Frontal cortex (tissue), 3 donors: ENCODE measurements at regions not wholly inside any gene's neighbourhood (a gene's known extent, or its start where the extent isn't known, plus 50 kb on each side); places are given as distances from the start of the nearest gene placed in this dataset.
"Not testable (repeated sequence)": the region's sequence is repeated elsewhere in the genome, so short reads cannot be mapped to it uniquely, and the experiment has no call there.

ENCODE experiments used
- DNase-seq, 2 donors: peaks; one replicate each; pipeline ENCODE4 v3.0.0; 2012; ENCODE audit warnings: low spot score in 2 of 2
- FAIRE-seq: peaks from 2 replicates; lab custom pipeline; 2012; peaks lifted over from hg19 to GRCh38; lab: Jason Lieb, UNC
- donor health status: control.
- donor health status: control.
- donor health status: control.

DNA sequence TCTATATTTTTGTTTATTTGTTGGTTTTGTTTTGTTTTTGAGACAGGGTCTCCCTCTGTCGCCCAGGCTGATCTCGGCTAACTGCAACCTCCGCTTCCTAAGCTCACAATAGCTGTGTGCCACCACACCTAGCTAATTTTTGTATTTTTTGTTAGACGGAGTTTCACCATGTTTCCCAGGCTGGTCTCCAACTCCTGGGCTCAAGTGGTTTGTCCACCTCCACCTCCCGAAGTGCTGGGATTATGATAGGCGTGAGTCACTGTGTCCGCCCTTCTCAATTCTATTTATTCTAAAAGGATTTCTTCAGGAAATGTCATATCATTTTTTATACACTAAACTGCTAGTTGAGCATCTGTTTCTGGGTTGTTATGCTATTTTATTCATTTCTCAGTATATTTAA lies 1206.0 kb downstream of the OLFM4 start:
- no peak for DNase-seq

DNA sequence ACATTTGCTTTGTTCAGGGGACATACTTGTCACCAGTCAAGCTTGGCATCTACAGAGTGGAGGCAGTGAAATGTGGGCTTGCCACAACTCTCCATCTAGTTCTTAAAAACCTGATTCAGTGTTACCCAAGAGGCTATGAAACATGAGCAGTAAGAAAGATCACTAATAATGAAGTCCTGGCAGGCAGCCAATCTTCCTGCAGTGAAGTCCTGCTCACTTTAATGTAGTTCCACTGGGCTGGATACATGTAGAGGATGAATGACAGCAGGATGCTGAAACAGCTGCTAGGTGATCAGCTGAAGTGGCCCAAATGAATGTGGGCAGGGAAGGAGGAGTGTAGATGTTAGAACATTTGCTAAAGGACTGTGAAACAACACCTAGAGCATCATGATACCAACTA lies 1213.1 kb downstream of the OLFM4 start:
- no peak for DNase-seq
- FAIRE-seq, result no peak

More for the DNA sequence above, 1206.0 kb downstream of the OLFM4 start:
- no peak for FAIRE-seq

DNA sequence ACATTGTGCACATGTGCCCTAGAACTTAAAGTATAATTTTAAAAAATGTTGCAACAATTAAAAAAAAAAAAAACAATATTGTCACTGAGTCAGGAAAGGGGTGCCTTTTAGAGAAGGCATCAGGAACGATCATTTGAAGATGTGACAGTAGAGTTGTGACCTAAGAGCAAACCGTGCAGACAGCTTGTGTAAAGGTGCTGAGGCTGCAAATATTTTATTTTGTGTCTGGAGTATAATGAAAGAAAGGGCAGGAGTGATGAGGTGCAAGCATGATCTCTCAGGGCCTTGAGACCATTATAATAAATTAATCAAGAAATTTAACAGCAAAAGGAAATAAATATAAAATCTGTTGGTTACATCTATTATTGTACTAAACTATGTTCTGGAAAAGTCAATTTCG lies 1219.7 kb downstream of the OLFM4 start:
- DNase-seq (no peak), FAIRE-seq (no peak)

DNA sequence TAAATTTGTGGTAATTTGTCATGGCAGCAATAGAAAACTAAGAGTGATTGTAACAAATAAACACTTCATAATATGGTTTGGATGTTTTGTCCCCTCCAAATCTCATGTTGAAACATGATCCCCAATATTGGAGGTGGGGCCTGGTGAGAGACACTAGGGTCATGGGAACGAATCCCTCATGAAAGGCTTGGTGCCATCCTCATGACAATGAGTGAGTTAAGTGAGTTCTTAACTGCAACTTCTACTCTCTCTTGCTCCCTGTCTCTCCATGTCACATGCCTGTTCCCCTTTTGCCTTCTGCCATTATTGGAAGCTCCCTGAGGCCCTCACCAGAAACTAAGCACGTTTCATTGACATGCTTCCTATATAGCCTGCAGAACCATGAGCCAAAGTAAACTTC lies 1233.2 kb downstream of the OLFM4 start:
- no peak for DNase-seq
- FAIRE-seq, result no peak

DNA sequence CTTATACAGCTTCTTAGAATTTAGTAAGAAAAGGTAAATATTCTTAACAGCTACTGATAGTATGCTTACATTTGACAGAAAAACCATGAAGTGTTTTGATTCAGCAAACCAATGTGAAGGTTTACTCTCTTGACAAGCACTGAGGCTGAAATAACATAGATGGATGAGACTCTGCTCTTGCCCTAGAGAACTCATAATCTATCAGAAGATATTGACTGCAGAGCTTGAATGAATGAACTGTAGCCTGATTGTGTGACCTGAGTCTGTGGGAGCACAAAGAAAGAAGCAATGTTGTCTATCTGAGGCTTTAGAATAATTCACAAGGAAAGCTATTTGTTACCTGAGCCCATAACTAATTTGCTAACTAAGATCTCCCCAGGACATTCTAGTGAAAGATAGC lies 1235.3 kb downstream of the OLFM4 start:
- no peak for FAIRE-seq
- DNase-seq, result no peak

DNA sequence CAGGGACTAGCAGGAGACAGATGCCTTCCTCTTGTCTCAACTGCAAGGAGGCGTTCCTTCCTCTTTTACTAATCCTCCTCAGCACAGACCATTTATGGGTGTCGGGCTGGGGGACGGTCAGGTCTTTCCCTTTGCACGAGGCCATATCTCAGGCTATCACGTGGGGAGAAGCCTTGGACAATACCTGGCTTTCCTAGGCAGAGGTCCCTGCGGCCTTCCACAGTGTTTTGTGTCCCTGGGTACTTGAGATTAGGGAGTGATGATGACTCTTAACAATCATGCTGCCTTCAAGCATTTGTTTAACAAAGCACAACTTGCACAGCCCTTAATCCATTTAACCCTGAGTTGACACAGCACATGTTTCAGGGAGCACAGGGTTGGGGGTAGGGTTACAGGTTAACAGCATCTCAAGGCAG lies 1238.6 kb downstream of the OLFM4 start:
- FAIRE-seq, DNase-seq: not testable (repeated sequence)

DNA sequence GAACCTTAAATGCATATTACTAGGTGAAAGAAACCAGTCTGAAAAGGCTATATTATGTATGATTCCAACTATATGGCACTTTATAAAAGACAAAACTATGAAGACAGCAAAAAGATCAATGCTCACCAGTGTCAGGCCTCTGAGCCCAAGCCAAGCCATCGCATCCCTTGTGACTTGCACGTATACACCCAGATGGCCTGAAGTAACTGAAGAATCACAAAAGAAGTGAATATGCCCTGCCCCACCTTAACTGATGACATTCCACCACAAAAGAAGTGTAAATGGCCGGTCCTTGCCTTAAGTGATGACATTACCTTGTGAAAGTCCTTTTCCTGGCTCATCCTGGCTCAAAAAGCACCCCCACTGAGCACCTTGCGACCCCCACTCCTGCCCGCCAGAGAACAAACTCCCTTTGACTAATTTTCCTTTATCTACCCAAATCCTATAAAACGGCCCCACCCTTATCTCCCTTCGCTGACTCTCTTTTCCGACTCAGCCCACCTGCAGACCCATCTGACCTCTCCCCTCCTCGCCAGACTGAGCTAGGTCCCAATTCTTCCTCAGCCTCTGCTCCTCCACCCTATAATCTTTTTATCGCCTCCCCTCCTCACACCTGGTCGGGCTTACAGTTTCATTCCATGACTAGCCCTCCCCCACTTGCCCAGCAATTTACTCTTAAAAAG lies 1239.5 kb downstream of the OLFM4 start:
- DNase-seq, FAIRE-seq: not testable (repeated sequence)

DNA sequence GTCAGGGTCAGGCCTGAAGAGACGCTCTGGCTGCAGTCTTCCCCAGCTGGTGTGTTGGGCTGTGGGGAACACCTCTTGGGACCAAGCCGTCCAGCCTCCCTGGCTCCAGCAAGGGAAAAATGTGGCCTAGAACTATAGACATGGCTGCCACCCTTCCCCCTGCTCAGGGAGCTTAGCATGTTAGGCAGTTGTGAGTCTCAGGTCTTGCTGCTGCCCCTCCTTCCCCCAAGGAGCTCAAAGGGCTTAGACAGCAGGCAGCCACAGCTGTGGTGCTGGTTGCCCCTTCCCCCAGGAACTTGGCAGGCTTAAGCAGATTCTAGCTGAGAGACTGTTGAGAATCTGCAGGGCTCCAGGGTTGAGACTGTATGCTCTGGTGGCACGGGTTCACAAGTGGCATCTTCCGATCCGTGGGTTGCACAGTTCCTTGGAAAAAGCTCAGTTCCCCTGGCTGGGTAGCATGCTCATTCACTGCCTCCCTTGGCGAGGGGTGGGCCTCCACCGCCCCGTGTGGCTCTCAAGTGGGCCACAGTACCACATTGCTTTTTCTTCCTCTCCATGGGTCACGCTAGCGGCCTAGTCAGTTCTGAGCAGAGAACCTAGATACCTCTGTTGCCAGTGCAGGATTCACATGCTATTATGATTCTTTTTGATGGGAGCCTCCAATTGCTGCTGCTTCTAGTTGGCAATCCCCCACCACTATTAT lies 1258.6 kb downstream of the OLFM4 start:
- FAIRE-seq, result no peak
- no peak for DNase-seq

DNA sequence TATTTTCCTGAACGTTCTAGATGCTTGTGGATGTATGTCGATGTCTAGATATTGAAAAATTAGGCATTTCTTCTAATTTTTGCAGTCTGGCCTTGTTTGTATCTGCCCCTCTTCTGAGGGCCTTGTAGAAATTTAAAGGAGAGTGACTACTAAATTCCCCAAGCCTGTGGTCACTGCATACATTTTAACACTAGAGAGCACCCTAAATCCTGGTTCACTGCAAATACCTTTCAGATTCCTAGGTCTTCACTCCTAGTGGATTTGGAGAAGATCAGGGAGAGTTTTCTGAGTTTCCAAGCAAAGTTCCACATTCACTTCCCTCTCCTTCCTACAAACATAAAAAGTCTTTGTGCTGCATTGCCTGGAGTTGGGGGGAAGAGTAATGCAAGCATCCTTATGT lies 1272.5 kb downstream of the OLFM4 start:
- DNase-seq (no peak), FAIRE-seq (no peak)

DNA sequence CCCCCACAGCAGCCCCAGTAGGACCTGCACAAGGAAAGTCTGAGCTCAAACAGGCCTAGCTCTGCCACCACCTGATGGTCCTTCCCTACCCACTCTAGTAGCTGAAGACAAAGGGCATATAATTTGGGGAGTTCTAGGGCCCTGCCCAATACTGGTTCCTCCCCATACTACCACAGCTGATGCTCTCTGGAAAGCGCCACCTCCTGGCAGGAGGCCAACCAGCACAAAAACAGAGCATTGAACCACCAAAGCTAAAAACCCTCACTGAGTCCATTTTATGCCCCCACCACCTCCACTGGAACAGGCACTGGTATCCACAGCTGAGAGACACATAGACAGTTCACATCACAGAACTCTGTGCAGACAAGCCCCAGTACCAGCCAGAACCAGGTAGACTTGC lies 1276.8 kb downstream of the OLFM4 start:
- FAIRE-seq, result no peak
- DNase-seq, result no peak

DNA sequence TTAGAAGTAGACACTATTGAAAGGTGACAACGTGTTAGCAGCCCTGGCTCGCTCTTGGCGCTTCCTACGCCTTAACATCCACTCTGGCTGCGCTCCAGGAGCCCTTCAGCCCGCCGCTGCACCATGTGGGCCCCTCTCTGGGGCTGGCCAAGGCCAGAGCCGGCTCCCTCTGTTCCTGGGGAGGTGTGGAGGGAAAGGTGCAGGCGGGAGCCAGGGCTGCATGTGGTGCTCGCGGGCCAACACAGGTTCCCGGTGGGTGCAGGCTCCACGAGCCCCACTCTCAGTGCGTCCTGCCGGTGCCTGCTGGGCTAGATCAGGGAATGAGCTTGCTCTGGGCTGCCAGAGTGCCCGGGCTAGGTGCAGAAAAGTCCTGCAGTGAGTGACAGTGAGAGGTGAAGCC lies 1284.3 kb downstream of the OLFM4 start:
- FAIRE-seq (no peak), DNase-seq (no peak)

DNA sequence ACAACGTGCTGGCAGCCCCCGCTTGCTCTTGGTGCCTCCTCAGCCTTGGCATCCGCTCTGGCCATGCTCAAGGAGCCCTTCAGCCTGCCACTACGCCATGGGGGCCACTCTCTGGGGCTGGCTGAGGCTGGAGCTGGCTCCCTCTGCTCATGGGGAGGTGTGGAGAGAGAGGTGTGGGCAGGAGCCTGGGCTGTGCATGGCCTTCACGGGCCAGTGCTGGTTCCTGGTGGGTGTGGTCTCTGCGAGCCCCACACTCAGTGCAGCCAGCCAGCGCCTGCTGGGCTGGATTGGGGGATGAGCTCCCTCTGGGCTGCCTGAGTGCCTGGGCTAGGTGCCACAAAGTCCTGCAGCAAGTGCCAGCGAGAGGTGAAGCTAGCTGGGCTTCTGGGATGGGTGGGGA lies 1289.1 kb downstream of the OLFM4 start:
- FAIRE-seq, result no peak
- no peak for DNase-seq

DNA sequence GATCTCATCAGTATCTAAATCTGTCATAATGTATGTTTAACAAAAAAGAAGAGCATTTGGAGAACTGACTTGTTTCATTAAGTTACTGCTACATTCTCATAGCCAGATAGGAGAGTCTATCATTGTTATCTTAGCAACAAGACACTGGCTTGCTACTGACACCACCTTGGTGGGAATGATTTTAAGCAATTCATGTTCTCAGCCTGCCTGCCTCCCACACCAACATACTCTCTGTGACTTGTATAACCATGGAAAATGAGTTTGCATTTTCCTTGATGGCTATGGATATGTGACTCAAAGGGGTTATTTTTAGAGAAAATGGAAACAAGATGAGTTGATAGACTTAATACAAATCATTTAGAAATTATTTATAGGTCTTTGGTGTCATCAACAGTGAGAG lies 1308.9 kb downstream of the OLFM4 start:
- FAIRE-seq, result no peak
- no peak for DNase-seq

DNA sequence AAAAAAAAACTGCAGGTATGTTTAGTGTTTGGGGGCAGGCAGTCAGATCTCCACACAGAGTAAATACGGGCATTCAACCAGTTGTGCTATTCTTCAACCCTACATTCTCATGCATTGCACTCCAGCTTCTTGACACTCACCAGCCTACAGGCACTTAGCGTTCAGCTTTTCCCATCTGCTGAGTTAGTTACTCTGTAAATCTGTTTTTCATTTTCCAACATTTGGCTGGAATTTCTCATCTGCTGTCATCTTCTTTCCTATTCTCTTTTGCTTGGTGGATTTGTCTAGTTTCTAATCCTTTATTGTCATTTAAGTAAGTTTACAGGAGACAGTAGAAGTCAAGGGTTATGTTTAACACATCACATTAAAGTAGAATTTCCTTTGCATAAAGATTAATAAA lies 1318.9 kb downstream of the OLFM4 start:
- FAIRE-seq (no peak), DNase-seq (no peak)

DNA sequence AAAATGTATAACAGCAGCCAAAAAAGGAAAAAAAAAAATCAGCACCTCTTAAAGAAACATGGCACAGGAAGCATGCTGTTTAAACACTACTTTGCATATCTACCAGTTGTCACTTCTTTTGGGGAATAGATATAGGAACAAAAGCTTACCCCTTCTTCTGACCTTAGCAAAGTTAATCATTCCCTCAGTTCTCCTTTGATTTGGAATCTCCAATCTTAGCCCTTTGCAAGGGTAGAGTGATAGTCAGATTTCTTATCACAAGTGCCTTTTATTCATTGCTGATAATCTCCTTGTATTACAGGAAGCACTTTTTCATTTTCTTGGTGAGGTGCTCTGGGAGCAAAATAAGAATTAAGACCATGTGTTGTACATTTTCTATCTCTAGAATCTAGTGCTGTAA lies 1327.6 kb downstream of the OLFM4 start:
- DNase-seq (no peak), FAIRE-seq (no peak)

DNA sequence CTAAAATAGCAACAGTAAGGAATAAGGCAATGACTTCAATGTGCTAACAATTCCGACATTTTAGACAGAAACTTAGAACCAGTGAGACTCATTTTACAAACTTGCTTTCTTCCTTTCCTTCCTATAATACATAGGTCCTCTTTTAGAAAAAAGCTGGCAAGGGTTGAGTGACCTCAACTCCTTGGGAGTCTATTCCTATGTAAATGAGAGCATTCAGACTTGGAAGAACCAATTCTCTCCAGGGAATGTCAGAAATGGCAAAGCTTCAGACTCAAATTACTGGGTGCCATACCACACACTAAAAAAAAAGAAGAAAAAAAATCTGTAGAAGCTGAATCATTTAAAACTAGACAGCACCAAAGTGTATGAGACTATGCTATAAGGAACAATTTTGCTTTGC lies 1328.2 kb downstream of the OLFM4 start:
- no peak for FAIRE-seq
- no peak for DNase-seq

DNA sequence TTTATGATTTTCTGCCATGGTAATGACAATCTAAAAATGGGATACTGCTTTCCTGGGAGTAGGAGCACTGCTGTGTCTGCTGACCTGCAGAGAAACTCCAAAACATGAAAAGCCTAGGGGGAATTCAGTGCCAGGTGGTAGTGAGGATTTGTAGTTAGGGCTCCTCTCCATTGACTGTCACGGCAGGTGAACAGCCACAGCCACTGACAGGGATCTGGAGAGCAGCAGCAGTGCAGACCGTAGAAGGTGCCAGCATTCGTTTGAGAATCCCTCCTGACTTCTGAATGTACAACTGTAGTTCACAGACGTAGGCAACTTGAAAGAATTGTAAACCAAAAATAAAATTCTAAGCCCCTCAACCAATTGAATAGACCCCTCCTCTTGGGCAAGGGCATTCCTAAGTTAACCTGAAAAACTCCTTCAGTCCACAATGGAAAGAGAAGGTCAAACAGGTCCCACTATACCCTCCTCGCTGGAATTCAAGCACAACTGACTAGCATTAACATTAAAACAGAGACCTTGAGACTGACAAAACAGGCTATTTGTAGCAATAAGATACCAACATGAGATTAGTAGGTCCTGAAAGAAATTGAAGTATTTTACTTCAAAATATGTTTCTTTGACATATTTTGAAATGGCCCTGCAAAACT lies 1328.8 kb downstream of the OLFM4 start:
- no peak for FAIRE-seq
- DNase-seq, result no peak

DNA sequence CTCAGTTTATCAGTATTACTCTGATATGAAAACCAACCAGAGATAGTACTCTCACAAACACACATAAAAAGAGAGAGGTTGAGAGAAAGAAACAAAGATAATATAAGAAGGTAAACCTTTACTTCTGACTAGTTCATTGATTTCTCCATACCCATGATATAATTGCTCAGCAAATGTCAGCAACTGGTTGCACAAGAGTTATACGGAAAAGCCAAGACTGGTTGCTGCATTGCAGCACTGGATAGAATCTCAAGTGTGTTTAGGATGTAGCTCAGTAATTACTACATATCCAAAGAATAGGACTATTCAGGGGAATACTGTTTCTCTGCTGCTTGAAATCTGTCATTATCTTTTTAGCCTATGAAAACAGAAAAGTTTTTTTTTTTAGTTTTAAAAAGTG lies 1332.8 kb downstream of the OLFM4 start:
- DNase-seq (no peak), FAIRE-seq (no peak)

DNA sequence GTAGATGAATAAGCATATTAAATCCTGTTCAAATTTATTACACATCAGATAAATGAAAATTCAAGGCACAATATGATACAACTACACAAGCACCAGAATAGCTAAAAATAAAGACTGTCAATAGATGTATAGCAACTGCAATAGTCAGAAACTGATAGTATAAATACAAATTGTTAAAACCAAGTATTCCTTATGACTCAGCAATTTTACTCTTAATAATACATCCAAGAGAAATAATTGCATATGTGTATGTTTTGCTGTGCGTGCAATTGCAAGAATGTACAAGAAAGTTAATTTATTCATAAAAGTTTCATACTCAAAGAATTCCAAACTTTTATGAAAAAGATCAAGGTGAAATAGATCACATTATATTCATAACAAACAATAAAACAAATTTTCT lies 1338.1 kb downstream of the OLFM4 start:
- FAIRE-seq, result peak; percentile 31
- DNase-seq, result no peak

DNA sequence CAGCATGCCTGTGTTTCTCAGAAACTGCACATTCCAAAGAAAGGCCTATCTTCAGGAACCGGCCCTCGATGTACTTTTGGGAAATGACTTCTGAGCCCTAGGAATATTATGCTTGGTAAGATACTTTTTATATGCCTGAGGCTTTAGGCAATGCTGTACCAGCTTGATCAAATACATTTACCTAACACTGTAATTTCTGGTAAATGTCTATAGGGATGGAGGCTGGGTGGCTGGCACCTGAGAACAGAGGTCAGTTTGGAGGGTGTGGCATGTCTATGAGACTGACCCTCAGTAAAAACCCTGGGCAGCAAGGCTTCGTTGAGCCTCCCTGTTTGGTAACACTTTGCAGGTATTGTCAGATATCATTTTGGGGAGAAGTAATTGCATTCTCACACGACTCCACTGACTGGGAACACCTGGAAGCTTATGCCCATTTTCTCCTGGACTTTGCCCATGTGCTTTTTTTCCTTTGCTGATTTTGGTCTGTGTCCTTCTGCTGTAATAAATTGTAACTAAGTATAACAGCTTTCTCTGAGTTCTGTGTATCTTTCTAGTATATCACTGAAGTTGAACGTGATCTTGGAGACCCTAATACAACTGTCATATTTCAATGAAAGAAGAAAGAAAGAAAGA lies 1339.1 kb downstream of the OLFM4 start:
- FAIRE-seq (no peak), DNase-seq (no peak)

DNA sequence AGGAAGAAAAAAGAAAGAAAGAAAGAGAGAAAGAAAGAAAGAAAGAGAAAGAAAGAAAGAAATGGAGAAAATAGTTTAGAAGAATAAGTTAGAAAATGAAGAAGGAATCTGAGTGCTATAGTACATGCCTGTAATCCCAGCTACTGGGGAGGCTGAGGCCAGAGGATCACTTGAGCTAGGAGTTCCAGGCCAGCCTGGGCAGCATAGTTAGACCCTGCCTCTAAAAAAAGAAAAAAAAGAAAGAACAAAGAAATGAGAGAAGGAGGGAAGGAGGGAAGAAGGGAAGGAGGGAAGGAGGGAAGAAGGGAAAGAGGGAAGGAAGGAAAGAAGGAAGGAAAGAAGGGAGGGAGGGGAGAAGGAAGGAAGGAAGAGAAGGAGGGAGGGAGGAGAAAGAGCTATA lies 1339.8 kb downstream of the OLFM4 start:
- DNase-seq (no peak), FAIRE-seq (no peak)
